Activated CD4-positive, alpha-beta memory T cell treated with anti-CD3 and anti-CD28 coated beads for 36 hours (primary cell): ENCODE measurements at regions not wholly inside any gene's neighbourhood (a gene's known extent, or its start where the extent isn't known, plus 50 kb on each side); places are given as distances from the start of the nearest gene placed in this dataset.

Source experiments
- CTCF ChIA-PET: fragments of 350-600 bp; sonication (Branson Sonifier 250); formaldehyde crosslinking; loops from one replicate; lab custom pipeline; 2021; ENCODE audit warnings: antibody characterized with exemption, inconsistent platforms; lab: Charles Lee
- POLR2A ChIA-PET: fragments of 350-600 bp; sonication (Branson Sonifier 250); formaldehyde crosslinking; loops from one replicate; lab custom pipeline; 2021; ENCODE audit warnings: antibody characterized with exemption; lab: Charles Lee
- DNase-seq: peaks from one replicate; pipeline ENCODE4 v3.0.0-alpha.2; 2020
- H3K27ac Mint-ChIP-seq: one replicate; pipeline ENCODE4 v1.8.0; 2021; ENCODE audit warnings: mixed read lengths
- H3K27me3 Mint-ChIP-seq: one replicate; pipeline ENCODE4 v1.8.0; 2021; ENCODE audit warnings: mixed read lengths
- H3K36me3 Mint-ChIP-seq: one replicate; pipeline ENCODE4 v1.8.0; 2021; ENCODE audit warnings: mixed read lengths
- H3K4me1 Mint-ChIP-seq: one replicate; pipeline ENCODE4 v1.8.0; 2021; ENCODE audit warnings: low read depth, mixed read lengths
- H3K4me3 Mint-ChIP-seq: one replicate; pipeline ENCODE4 v1.8.0; 2021; ENCODE audit warnings: mild to moderate bottlenecking, mixed read lengths
- H3K9me3 Mint-ChIP-seq: one replicate; pipeline ENCODE4 v1.8.0; 2021; ENCODE audit warnings: mixed read lengths
- intact Hi-C: fragments of 100-400 bp; cut with micrococcal nuclease; formaldehyde crosslinking; loops from one replicate; pipeline ENCODE4 v1.15.1; 2023

DNA sequence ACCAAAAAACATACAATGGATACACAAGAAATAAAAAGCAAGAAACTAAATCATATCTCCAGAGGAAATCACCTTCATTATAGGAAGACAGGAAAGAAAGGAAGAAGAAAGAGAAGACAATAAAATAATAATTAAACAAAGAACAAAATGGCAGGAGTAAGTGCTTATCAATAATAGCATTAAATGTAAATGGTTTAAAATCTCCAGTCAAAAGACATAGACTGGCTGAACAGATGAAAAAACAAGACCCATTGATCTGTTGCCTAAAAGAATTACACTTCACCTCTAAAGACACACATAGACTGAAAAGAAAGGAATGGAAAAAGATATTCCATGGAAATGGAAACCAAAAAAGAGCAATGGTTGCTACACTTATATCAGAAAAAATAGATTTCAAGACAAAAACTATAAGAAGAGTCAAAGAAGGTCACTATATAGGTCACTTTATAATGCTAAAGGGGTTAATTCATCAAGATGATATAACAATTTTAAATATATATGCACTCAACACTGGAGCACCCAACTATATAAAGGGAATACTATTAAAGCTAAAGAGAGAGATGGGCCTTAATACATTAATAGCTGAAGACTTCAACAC is 118.4 kb upstream of the SESN3 start:
- Mint-ChIP-seq H3K4me3 (no peak overlapping the region), H3K27me3 (peaks cover 3% of the 10 kb centered on the region), H3K9me3 (peaks cover 15% of the 10 kb centered on the region), H3K4me1 (peaks cover 13% of the 10 kb centered on the region), H3K36me3 (peaks cover 7% of the 10 kb centered on the region), H3K27ac (no peak overlapping the region)
- DNase-seq: no peak
- CTCF ChIA-PET: no interaction called here
- intact Hi-C loops: loop anchor here (5.0 kb wide), 1 partner anchor 208 kb away; no protein-coding TSS in a partner anchor
- POLR2A ChIA-PET: no interaction called here

DNA sequence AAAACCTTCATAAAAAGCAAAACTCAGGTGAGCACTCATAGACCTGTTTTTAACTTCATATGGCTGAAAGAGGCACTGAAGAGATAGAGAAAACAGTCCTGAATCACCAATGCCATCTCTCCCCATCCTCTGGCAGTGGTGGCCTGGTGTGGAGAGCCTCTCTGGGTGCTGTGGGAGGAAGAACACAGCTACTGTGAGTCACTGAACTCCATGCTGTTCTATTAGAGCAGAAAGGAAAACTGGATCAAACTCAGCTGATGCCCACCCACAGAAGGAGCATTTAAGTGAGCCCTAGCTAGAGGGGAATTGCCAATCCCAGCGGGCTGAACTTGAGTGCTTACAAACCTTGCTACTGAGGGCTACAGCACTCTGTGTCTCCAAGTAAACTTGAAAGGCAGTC is 115.3 kb upstream of the SESN3 start:
- H3K4me1 Mint-ChIP-seq: peaks cover 17% of the 10 kb centered on the region
- H3K4me3 Mint-ChIP-seq: no peak overlapping the region
- H3K9me3 Mint-ChIP-seq: peaks cover 15% of the 10 kb centered on the region
- DNase-seq: no peak
- CTCF ChIA-PET: interaction anchor here (1.0 kb wide), 1 partner anchor 114 kb away, joined by 3 read pairs; no protein-coding TSS in a partner anchor
- peaks cover 7% of the 10 kb centered on the region for H3K36me3 Mint-ChIP-seq
- no peak overlapping the region for H3K27ac Mint-ChIP-seq
- intact Hi-C loops: loop anchor here (5.0 kb wide), 1 partner anchor 211 kb away; no protein-coding TSS in a partner anchor
- peaks cover 6% of the 10 kb centered on the region for H3K27me3 Mint-ChIP-seq
- POLR2A ChIA-PET: no interaction called here

DNA sequence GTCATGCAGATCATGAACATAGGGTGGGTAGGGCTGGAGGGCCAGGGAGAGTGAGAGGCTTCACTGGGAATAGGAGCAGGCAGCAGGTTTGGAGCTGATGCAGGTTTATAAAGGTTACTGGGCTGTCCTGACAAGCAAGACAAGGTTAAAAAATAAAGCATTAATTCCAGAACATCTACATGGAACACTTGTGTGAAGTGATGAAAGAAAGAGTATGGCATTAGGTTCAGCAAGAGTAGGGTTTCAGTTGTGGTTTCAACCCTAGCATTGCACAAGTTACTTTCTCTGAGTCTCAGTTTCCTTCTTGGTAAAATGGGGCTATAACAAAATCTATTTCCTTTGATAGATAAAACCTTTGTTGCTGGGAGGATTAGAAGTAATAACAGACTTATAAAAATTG is 114.6 kb upstream of the SESN3 start:
- Mint-ChIP-seq H3K27ac (no peak overlapping the region), H3K27me3 (peaks cover 6% of the 10 kb centered on the region), H3K36me3 (peaks cover 7% of the 10 kb centered on the region), H3K4me1 (peaks cover 17% of the 10 kb centered on the region), H3K4me3 (no peak overlapping the region), H3K9me3 (peaks cover 15% of the 10 kb centered on the region)
- DNase-seq: no peak
- ChIA-PET POLR2A (no interaction called here), CTCF (no interaction called here)
- intact Hi-C loops: loop anchor here (5.0 kb wide), 1 partner anchor 212 kb away; no protein-coding TSS in a partner anchor

DNA sequence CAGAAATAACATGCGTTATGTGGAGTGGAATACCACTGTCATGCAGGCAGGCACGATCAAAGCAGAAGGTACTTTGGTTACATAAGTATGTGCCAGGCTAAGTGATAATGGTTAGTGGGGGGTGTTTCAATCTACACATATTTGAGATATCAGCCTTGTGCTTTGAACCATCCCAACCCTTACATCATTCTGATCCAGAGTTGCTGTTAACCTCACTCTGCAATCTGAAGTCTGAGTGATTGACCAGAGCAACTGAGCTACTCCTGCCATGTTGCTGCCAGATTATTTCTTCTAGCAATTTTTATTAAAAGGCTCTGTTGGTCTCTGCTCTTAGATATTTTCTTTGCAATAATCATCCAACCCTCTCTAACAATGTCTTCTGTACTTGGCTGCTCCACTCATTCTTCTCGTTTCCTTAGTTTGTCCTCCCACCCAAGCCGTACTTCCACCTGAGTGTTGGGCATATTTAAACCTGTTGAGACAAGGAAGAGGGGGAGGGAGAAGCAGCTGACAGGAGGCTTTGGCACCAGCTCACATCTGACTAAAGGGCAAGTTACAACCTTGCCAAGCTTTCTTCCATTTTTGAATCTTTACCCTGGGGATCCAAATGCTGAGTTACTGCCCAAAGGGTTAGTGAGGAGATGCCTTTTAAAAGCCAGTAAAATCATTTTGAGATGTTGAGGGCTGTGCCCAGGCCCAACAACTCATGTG is 114.1 kb upstream of the SESN3 start:
- H3K4me3 Mint-ChIP-seq: no peak overlapping the region
- ChIA-PET POLR2A (no interaction called here), CTCF (no interaction called here)
- intact Hi-C loops: loop anchor here (5.0 kb wide), 1 partner anchor 212 kb away; no protein-coding TSS in a partner anchor
- H3K4me1 Mint-ChIP-seq: peaks cover 17% of the 10 kb centered on the region
- no peak overlapping the region for H3K27ac Mint-ChIP-seq
- peaks cover 7% of the 10 kb centered on the region for H3K36me3 Mint-ChIP-seq
- peaks cover 6% of the 10 kb centered on the region for H3K27me3 Mint-ChIP-seq
- DNase-seq: no peak
- peaks cover 15% of the 10 kb centered on the region for H3K9me3 Mint-ChIP-seq

DNA sequence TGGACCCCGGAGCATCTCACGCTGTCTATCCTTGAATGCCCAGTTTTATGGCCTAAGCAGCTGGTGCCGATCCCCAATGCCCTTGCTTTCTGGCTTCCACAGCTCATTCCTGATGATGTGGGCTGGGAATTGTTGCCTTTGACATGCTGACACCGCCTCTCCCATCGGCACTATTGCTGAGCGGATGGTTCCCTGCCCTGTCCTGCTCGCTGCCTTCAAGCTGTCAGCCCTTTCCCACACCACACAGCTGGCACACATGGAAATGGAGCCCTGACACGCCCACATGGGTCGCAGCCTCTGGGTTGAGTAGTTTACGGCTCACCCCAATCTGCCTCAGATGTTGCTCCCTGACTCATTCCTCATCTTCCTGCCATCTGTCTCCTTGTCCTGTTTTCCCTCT is 110.2 kb upstream of the SESN3 start:
- Mint-ChIP-seq H3K4me1 (peaks cover 19% of the 10 kb centered on the region), H3K27ac (no peak overlapping the region), H3K4me3 (no peak overlapping the region), H3K27me3 (peaks cover 6% of the 10 kb centered on the region), H3K9me3 (no peaks in the 10 kb centered on the region), H3K36me3 (no peaks in the 10 kb centered on the region)
- ChIA-PET POLR2A (no interaction called here), CTCF (no interaction called here)
- no peak for DNase-seq
- intact Hi-C loops: no loop called here

DNA sequence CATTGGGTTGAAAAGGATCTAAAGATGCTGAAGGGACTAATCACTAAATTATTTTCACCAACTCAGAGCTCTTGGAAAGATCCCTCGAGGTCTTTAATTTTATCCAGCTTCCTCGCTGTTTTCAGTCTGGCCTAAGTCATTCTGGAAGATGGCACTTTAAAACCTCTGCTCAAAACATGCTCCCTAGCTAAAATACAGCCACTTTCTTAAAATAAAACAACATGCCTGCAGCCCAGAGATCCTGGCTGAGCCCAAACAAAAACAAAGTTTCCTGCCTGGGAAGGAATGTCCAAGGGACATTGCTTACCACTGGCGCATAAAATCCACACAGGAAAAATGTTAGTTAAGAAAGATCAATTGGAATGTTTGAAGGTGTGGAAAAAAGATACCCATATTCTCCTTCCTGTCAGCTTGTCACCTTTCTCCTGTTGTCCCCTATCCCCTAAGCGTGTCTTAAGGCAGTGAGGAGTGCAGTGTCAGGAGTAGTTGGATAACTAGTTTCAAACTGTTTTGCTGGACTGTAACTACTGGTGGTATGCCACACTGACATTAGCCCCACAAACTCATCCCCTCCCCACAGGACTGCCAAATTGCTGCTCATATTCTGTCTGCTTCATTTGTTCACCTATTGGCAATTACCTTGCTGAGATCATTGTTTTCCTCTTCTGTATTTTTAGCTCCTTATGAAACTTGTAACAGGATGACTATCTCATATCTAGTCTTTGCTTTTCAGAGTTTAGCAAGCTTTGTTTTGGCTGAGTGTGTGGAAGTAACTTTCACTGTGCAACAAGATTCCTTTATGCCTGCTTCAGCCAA is 108.3 kb upstream of the SESN3 start:
- ChIA-PET POLR2A (interaction anchor here (0.6 to 1.1 kb wide), 3 partner anchors 10 to 364 kb away, joined by 3 read pairs; no protein-coding TSS in a partner anchor), CTCF (interaction anchor here (0.7 kb wide), 1 partner anchor 121 kb away, joined by 3 read pairs; no protein-coding TSS in a partner anchor)
- peaks cover 8% of the 10 kb centered on the region for H3K4me1 Mint-ChIP-seq
- no peak overlapping the region for H3K27ac Mint-ChIP-seq
- intact Hi-C loops: loop anchor here (5.0 kb wide), 2 partner anchors 187 to 363 kb away; no protein-coding TSS in a partner anchor
- H3K9me3 Mint-ChIP-seq: no peaks in the 10 kb centered on the region
- no peaks in the 10 kb centered on the region for H3K36me3 Mint-ChIP-seq
- H3K27me3 Mint-ChIP-seq: peaks cover 3% of the 10 kb centered on the region
- no peak overlapping the region for H3K4me3 Mint-ChIP-seq
- DNase-seq: no peak

DNA sequence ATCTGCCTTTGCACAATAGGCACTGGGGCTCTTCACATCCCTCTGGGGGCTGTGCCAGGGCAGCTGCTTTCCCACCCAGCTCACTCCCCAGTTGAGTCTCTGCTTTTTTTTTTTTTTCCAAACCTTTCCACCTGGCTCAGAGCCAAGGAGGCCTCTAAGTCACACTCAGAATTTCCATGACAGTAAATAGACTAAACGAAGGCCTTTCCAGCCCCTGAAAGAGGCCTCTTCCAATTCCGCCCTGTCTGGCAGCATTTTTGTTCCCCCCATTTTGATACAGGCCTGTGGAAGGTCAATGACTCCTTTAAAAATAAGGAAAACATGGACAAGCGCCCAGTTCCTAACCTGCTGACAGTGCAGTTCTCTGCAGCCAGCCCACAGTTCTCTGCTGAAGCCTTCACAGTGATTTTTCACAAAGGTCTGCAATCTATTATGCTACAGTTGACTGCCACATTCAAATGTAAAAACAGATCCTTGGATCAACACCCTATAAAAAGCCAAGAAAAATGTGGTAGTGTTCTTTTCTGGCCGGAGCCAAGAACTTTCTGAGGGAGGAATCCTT is 107.5 kb upstream of the SESN3 start:
- no peak for DNase-seq
- Mint-ChIP-seq H3K27me3 (peaks cover 2% of the 10 kb centered on the region), H3K4me3 (no peak overlapping the region), H3K36me3 (no peaks in the 10 kb centered on the region), H3K27ac (no peak overlapping the region), H3K4me1 (peaks cover 8% of the 10 kb centered on the region), H3K9me3 (no peaks in the 10 kb centered on the region)
- CTCF ChIA-PET: no interaction called here
- POLR2A ChIA-PET: no interaction called here
- intact Hi-C loops: loop anchor here (5.0 kb wide), 2 partner anchors 186 to 364 kb away; no protein-coding TSS in a partner anchor

DNA sequence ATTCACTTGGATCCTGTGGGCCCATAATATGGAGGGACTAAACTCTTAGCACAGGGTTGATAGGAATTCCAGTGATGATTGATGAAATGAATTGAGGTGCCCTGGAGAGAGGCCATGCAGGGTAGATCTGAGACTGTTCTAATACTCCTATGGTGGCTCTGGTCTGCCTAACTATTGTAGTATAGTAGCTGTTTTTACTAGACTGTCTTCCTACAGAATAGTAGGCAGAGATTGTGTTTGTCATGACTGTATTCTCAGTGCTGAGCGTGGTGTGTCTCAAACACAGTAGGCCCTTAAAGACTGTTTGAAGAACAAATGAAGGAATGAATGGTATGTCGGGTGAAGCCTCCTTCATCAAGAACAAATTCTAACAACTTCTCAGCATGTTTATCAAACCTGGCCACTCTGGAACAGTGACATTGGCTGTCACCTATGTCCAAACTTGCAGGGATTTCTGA is 107.0 kb upstream of the SESN3 start:
- Mint-ChIP-seq H3K4me3 (no peak overlapping the region), H3K4me1 (peaks cover 3% of the 10 kb centered on the region), H3K36me3 (no peaks in the 10 kb centered on the region), H3K9me3 (no peaks in the 10 kb centered on the region), H3K27ac (no peak overlapping the region), H3K27me3 (no peaks in the 10 kb centered on the region)
- intact Hi-C loops: loop anchor here (2.0 to 5.0 kb wide), 3 partner anchors 107 to 364 kb away; partner anchors contain the start of gene SESN3
- ChIA-PET CTCF (interaction anchor here (1.1 to 1.6 kb wide), 2 partner anchors 107 to 367 kb away, joined by 3 to 4 read pairs; partner anchors contain the start of gene SESN3), POLR2A (no interaction called here)
- no peak for DNase-seq

DNA sequence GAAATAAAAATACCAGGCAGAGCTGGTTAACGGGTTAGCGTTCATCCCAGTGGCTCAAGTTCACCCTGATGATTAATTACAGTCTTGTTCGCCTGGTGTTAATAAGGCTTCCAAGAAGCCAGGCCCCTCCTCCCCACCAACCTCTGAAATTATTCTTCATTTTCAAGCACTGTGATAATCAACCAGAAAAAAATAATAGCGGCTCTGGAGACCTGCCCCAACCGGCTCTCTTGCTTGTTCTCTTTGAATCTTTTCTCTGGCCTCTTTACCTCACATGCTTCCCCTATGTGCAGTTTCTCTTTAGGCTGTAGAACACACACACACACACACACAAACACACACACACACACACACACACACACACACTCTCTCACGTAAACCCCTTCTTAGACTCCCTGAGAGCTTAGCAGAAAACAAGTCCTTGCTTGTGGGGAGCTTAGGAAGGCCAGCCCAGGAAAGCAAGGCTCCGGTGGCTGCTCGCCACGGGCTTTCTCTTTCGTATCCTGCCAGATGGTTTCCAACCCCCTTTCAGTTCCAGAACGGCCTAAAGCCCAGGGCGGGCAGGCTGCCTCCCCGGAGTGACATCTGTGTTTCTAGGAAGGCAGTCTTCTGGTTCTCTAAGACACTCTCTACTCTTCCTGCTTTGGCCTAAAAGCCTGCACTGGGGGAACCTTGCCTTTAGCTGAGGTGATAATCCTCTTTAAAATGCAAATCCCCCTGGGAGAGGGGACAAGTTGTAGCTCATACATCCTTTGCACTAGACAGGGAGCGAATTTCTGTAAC is 106.4 kb upstream of the SESN3 start:
- Mint-ChIP-seq H3K4me1 (peaks cover 3% of the 10 kb centered on the region), H3K36me3 (no peaks in the 10 kb centered on the region), H3K27ac (no peak overlapping the region), H3K4me3 (no peak overlapping the region), H3K9me3 (no peaks in the 10 kb centered on the region), H3K27me3 (no peaks in the 10 kb centered on the region)
- peak; percentile 66 for DNase-seq
- POLR2A ChIA-PET: no interaction called here
- CTCF ChIA-PET: interaction anchor here (0.5 to 1.6 kb wide), 3 partner anchors 106 to 368 kb away, joined by 3 to 4 read pairs (median 3); partner anchors contain the start of gene SESN3
- intact Hi-C loops: loop anchor here (2.0 to 5.0 kb wide), 3 partner anchors 107 to 365 kb away; partner anchors contain the start of gene SESN3

DNA sequence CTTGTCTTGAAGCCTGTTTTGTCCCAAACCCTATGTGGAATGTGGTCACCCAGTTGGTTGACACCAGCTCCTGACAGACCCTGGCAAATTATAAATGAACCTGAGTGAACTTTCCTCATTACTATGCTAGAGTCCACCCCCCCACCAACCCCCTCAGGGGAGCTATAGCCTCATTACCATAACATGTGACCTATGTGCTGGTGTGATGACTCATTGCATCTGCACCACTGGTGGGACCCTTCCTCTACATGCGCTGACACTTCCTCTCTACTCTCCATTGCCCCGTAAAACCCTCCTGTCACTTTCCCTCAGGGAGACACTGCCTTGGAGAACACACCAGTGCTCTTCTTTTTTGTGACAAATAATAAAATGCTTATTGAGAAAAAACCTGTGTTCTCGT is 105.0 kb upstream of the SESN3 start:
- no peak for DNase-seq
- Mint-ChIP-seq H3K36me3 (no peaks in the 10 kb centered on the region), H3K27ac (no peak overlapping the region), H3K4me3 (no peak overlapping the region), H3K4me1 (peaks cover 3% of the 10 kb centered on the region), H3K27me3 (no peaks in the 10 kb centered on the region), H3K9me3 (no peaks in the 10 kb centered on the region)
- POLR2A ChIA-PET: no interaction called here
- intact Hi-C loops: loop anchor here (2.0 to 5.0 kb wide), 3 partner anchors 105 to 366 kb away; partner anchors contain the start of gene SESN3
- CTCF ChIA-PET: interaction anchor here (0.7 kb wide), 1 partner anchor 17 kb away, joined by 3 read pairs; no protein-coding TSS in a partner anchor

DNA sequence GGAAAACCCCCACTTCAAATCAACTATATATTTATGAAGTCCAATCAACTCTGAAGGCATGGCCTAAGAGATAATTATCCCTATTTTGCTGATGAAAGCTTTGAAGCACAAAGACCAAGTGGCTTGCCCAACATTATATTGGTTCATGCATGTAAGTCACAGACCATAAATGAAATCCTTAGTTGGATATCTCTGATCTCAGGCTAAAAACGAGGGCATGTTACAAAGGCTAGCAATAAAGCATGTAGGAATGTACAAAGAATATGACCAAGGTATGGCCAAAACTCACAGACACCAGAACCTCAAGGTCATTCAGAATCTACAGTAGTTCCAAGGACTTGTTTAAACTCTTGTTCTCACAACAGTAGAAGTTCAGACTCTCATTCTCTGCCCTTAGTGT is 100.2 kb upstream of the SESN3 start:
- no peak overlapping the region for H3K4me3 Mint-ChIP-seq
- peaks cover 9% of the 10 kb centered on the region for H3K4me1 Mint-ChIP-seq
- ChIA-PET CTCF (no interaction called here), POLR2A (no interaction called here)
- no peak overlapping the region for H3K27ac Mint-ChIP-seq
- DNase-seq: no peak
- no peaks in the 10 kb centered on the region for H3K9me3 Mint-ChIP-seq
- intact Hi-C loops: no loop called here
- H3K27me3 Mint-ChIP-seq: no peaks in the 10 kb centered on the region
- H3K36me3 Mint-ChIP-seq: no peaks in the 10 kb centered on the region
